GM06990 (cell line): ENCODE measurements at regions not wholly inside any gene's neighbourhood (a gene's known extent, or its start where the extent isn't known, plus 50 kb on each side); places are given as distances from the start of the nearest gene placed in this dataset.

ENCODE experiments used
- DNase-seq: peaks from one replicate; pipeline ENCODE4 v3.0.0-alpha.2; 2011; ENCODE audit not compliant: insufficient read length; ENCODE audit errors: extremely low read depth
- H3K27me3 ChIP-seq: replicated peaks from 2 replicates; pipeline ENCODE4 v1.6.0; 2011; ENCODE audit warnings: low read length; ENCODE audit not compliant: control insufficient read depth, insufficient read depth
- H3K36me3 ChIP-seq: 2 replicates; pipeline ENCODE4 v1.5.1; 2011; ENCODE audit warnings: low read length; ENCODE audit not compliant: control insufficient read depth, insufficient read depth
- H3K4me3 ChIP-seq: replicated peaks from 2 replicates; pipeline ENCODE4 v1.5.1; 2011; ENCODE audit warnings: low read depth, mild to moderate bottlenecking, control low read depth, low read length
- CTCF ChIP-seq: IDR thresholded peaks from 2 replicates; pipeline ENCODE4 v1.5.1; 2011; ENCODE audit warnings: low read length, control low read depth, mild to moderate bottlenecking, inconsistent platforms; ENCODE audit not compliant: insufficient read depth, poor library complexity, severe bottlenecking

- TF ChIP-seq CTCF: no peak
- Histone ChIP-seq H3K4me3 (no peak overlapping the region), H3K27me3 (no peaks in the 10 kb centered on the region), H3K36me3 (peaks cover 6% of the 10 kb centered on the region)
- no peak for DNase-seq
Measured at GRCh38 chr6:144835322-144835973, 550.3 kb downstream of the UTRN start.

- no peaks in the 10 kb centered on the region for H3K27me3 ChIP-seq
- no peak for DNase-seq
- H3K4me3 ChIP-seq: no peak overlapping the region
- peaks cover 4% of the 10 kb centered on the region for H3K36me3 ChIP-seq
- TF ChIP-seq CTCF: no peak
Measured at GRCh38 chr6:144840619-144841018, 555.5 kb downstream of the UTRN start.

- H3K36me3 ChIP-seq: peaks cover 2% of the 10 kb centered on the region
- TF ChIP-seq CTCF: no peak
- no peak overlapping the region for H3K4me3 ChIP-seq
- no peak for DNase-seq
- H3K27me3 ChIP-seq: no peaks in the 10 kb centered on the region
Measured at GRCh38 chr6:144843701-144844100, 558.6 kb downstream of the UTRN start.

GRCh38 chr6:144844596-144844995 lies 559.5 kb downstream of the UTRN start:
- DNase-seq: no peak
- Histone ChIP-seq H3K27me3 (no peaks in the 10 kb centered on the region), H3K4me3 (no peak overlapping the region), H3K36me3 (peaks cover 2% of the 10 kb centered on the region)
- TF ChIP-seq CTCF: no peak

- Histone ChIP-seq H3K4me3 (no peak overlapping the region), H3K27me3 (no peaks in the 10 kb centered on the region), H3K36me3 (peaks cover 2% of the 10 kb centered on the region)
- TF ChIP-seq CTCF: no peak
- DNase-seq: no peak
Measured at GRCh38 chr6:144845186-144845585, 560.1 kb downstream of the UTRN start.

- Histone ChIP-seq H3K27me3 (no peaks in the 10 kb centered on the region), H3K36me3 (no peaks in the 10 kb centered on the region; the same call in none of the 2 replicates), H3K4me3 (no peak overlapping the region)
- no peak for DNase-seq
- TF ChIP-seq CTCF: no peak
Measured at GRCh38 chr6:144847916-144848315, 562.8 kb downstream of the UTRN start.
